SK-N-SH treated with all-trans-retinoic acid at 6 μM for 48 hours (cell line): ENCODE measurements at regions not wholly inside any gene's neighbourhood (a gene's known extent, or its start where the extent isn't known, plus 50 kb on each side); places are given as distances from the start of the nearest gene placed in this dataset.

Experiments used
- GLIS3 ChIP-seq: fragments of 250-450 bp; sonication (Bioruptor Pico); IDR thresholded peaks from 2 replicates; pipeline ENCODE4 v1.5.0; 2020; ENCODE audit warnings: mild to moderate bottlenecking, moderate library complexity
- RARB ChIP-seq: fragments of 250-450 bp; sonication (Bioruptor Pico); IDR thresholded peaks from 2 replicates; pipeline ENCODE4 v1.8.0; 2021; ENCODE audit warnings: mild to moderate bottlenecking, moderate library complexity
- TCF4 ChIP-seq: fragments of 250-450 bp; sonication (Bioruptor Pico); IDR thresholded peaks from 2 replicates; pipeline ENCODE4 v1.8.0; 2021; ENCODE audit warnings: mild to moderate bottlenecking, moderate library complexity, borderline replicate concordance
- ZNF8 ChIP-seq: fragments of 450-650 bp; formaldehyde crosslinking; IDR thresholded peaks from 2 replicates; pipeline ENCODE4 v1.5.0; 2020; ENCODE audit warnings: mild to moderate bottlenecking, moderate library complexity
- TF ChIP-seq, protein P1 (sequence below): fragments of 250-450 bp; sonication (Bioruptor Pico); IDR thresholded peaks from 2 replicates; pipeline ENCODE4 v1.5.1; 2020; ENCODE audit warnings: low read depth, mild to moderate bottlenecking, moderate library complexity
- TF ChIP-seq, protein P2 (sequence below): fragments of 250-450 bp; sonication (Bioruptor Pico); IDR thresholded peaks from 2 replicates; pipeline ENCODE4 v1.8.0; 2020; ENCODE audit warnings: mild to moderate bottlenecking, moderate library complexity, borderline replicate concordance

DNA sequence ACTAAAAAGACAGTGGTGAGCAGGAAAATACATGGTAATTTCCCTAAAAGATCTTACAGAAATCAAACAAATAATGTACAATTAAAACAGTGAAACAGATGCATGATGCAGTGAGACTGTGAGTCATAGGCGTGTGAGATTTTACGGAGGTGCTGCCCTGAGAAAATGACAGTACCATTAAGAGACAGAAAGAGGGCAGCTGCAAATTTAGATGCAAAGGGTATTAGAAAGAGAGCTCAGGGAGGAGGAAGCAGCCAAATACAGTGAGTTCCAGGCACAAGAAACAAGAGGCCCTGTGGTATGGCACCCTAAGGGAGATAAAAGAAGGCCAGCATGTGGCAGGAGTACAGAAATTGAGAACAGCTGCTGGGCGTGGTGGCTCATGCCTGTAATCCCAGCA lies 88.5 kb upstream of the FIBIN start:
- TF ChIP-seq ZNF8 (CRISPR knock-in tag) (0 out of 2 replicates have a peak, but pooled peaks have one; percentile 17), TCF4 (no peak), RARB (no peak), GLIS3 (CRISPR knock-in tag) (no peak)
- TF ChIP-seq, protein P1, sequence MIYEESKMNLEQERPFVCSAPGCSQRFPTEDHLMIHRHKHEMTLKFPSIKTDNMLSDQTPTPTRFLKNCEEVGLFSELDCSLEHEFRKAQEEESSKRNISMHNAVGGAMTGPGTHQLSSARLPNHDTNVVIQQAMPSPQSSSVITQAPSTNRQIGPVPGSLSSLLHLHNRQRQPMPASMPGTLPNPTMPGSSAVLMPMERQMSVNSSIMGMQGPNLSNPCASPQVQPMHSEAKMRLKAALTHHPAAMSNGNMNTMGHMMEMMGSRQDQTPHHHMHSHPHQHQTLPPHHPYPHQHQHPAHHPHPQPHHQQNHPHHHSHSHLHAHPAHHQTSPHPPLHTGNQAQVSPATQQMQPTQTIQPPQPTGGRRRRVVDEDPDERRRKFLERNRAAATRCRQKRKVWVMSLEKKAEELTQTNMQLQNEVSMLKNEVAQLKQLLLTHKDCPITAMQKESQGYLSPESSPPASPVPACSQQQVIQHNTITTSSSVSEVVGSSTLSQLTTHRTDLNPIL (CRISPR knock-in tag) = no peak
- TF ChIP-seq, protein P2, sequence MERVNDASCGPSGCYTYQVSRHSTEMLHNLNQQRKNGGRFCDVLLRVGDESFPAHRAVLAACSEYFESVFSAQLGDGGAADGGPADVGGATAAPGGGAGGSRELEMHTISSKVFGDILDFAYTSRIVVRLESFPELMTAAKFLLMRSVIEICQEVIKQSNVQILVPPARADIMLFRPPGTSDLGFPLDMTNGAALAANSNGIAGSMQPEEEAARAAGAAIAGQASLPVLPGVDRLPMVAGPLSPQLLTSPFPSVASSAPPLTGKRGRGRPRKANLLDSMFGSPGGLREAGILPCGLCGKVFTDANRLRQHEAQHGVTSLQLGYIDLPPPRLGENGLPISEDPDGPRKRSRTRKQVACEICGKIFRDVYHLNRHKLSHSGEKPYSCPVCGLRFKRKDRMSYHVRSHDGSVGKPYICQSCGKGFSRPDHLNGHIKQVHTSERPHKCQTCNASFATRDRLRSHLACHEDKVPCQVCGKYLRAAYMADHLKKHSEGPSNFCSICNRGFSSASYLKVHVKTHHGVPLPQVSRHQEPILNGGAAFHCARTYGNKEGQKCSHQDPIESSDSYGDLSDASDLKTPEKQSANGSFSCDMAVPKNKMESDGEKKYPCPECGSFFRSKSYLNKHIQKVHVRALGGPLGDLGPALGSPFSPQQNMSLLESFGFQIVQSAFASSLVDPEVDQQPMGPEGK = no peak
